Cardiac muscle cell (in vitro differentiated cells and primary cell): ENCODE measurements at regions not wholly inside any gene's neighbourhood (a gene's known extent, or its start where the extent isn't known, plus 50 kb on each side); places are given as distances from the start of the nearest gene placed in this dataset.
A peak's percentile ranks its signal among the peaks of the same experiment; 100 is the strongest.

Experiments
- DNase-seq, 2 donors: peaks; one replicate each; pipeline versions ENCODE4 v3.0.0 to v3.0.0-alpha.2; 2010 to 2017; ENCODE audit warnings: low read depth in 1 of 2, low spot score in 1 of 2
- H3K27ac ChIP-seq: fragments of 200-600 bp; sonication (generic); 2 replicates; pipeline ENCODE4 v1.5.1; 2016
- H3K27me3 ChIP-seq: fragments of 200-600 bp; sonication (generic); 2 replicates; pipeline ENCODE4 v1.6.0; 2016; ENCODE audit warnings: control low read depth
- H3K36me3 ChIP-seq: fragments of 200-600 bp; sonication (generic); 2 replicates; pipeline ENCODE4 v1.5.1; 2016; ENCODE audit warnings: control low read depth
- H3K4me1 ChIP-seq: fragments of 200-600 bp; sonication (generic); 2 replicates; pipeline ENCODE4 v1.8.1; 2017; ENCODE audit warnings: low read depth, mild to moderate bottlenecking, mixed run types
- H3K4me3 ChIP-seq: fragments of 200-600 bp; sonication (generic); 2 replicates; pipeline ENCODE4 v1.5.1; 2016; ENCODE audit warnings: mild to moderate bottlenecking
- H3K9me3 ChIP-seq: fragments of 200-600 bp; sonication (generic); 2 replicates; pipeline ENCODE4 v1.5.1; 2017; ENCODE audit warnings: low read depth, mild to moderate bottlenecking, control low read depth
- TF ChIP-seq, protein P1 (sequence below): IDR thresholded peaks from 2 replicates; pipeline ENCODE4 v1.5.1; 2012; ENCODE audit warnings: low read depth, mild to moderate bottlenecking, low read length

DNA sequence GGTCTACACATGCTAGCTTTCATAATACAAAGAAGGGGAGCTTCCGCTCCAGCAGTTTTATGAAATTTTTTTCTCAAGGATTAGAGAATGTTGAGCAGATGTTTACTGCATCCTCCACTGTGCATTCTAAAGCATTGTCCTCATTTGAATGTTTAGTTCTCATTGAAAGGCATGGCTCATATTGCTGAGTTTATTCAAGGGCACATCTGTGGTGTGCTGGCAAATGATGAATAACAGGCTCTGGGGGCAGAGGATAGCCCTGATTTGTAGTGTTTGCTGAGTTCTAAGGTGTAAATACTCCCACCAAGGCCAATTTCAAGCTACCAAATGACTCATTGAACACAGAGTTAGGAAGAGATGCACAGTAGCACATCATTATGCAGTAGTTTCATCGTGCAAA lies 303.2 kb upstream of the FAM78B start:
- TF ChIP-seq, protein P1, sequence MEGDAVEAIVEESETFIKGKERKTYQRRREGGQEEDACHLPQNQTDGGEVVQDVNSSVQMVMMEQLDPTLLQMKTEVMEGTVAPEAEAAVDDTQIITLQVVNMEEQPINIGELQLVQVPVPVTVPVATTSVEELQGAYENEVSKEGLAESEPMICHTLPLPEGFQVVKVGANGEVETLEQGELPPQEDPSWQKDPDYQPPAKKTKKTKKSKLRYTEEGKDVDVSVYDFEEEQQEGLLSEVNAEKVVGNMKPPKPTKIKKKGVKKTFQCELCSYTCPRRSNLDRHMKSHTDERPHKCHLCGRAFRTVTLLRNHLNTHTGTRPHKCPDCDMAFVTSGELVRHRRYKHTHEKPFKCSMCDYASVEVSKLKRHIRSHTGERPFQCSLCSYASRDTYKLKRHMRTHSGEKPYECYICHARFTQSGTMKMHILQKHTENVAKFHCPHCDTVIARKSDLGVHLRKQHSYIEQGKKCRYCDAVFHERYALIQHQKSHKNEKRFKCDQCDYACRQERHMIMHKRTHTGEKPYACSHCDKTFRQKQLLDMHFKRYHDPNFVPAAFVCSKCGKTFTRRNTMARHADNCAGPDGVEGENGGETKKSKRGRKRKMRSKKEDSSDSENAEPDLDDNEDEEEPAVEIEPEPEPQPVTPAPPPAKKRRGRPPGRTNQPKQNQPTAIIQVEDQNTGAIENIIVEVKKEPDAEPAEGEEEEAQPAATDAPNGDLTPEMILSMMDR = no peak
- Histone ChIP-seq H3K27me3 (no peaks in the 10 kb centered on the region), H3K27ac (no peak overlapping the region), H3K4me1 (no peaks in the 10 kb centered on the region), H3K9me3 (no peaks in the 10 kb centered on the region), H3K36me3 (no peaks in the 10 kb centered on the region), H3K4me3 (no peak overlapping the region)
- no peak for DNase-seq

GRCh38 chr1:166470441-166470840 lies 303.6 kb upstream of the FAM78B start:
- H3K9me3 ChIP-seq = no peaks in the 10 kb centered on the region
- TF ChIP-seq, protein P1 = no peak
- no peaks in the 10 kb centered on the region for H3K36me3 ChIP-seq

GRCh38 chr1:166471359-166471758 lies 304.6 kb upstream of the FAM78B start:
- Histone ChIP-seq H3K27me3 (no peaks in the 10 kb centered on the region), H3K9me3 (no peaks in the 10 kb centered on the region), H3K4me3 (no peak overlapping the region), H3K36me3 (no peaks in the 10 kb centered on the region), H3K4me1 (no peaks in the 10 kb centered on the region), H3K27ac (no peak overlapping the region)
- TF ChIP-seq, protein P1 = no peak
- DNase-seq = no peak

More at GRCh38 chr1:166470441-166470840, 303.6 kb upstream of the FAM78B start:
- no peak overlapping the region for H3K27ac ChIP-seq
- no peak overlapping the region for H3K4me3 ChIP-seq
- H3K4me1 ChIP-seq = no peaks in the 10 kb centered on the region
- H3K27me3 ChIP-seq = no peaks in the 10 kb centered on the region
- DNase-seq = no peak

DNA sequence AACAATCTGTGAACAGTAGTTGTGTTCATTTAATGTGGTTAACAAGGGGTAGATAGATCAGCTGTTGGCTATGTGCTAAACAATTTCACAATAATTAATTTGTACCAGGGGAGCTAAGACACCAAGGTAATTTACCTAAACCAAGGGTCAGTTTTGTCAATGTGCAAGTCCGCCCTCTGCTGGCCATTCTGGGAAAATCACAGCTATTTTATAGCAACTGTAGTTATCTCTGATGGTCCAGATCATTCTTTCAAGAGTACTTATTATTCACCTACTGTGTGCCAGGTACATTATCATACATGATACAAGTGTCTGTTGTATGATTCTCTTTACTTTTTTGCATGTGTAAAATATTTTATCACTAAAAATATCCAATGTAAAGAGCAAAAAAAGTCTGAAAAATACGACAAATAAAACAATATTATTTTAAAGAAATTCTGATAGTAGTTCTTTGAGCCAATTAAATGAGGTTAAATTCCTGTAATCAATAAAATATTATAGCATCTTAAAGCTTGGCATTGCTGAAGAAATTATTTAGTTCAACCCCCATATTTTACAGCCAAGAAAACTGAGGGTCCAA lies 312.3 kb upstream of the FAM78B start:
- Histone ChIP-seq H3K27ac (no peak overlapping the region), H3K36me3 (no peaks in the 10 kb centered on the region), H3K27me3 (no peaks in the 10 kb centered on the region), H3K9me3 (no peaks in the 10 kb centered on the region), H3K4me1 (no peaks in the 10 kb centered on the region), H3K4me3 (no peak overlapping the region)
- DNase-seq = peak; percentile 41 to 68
- TF ChIP-seq, protein P1 = peak; percentile 67

DNA sequence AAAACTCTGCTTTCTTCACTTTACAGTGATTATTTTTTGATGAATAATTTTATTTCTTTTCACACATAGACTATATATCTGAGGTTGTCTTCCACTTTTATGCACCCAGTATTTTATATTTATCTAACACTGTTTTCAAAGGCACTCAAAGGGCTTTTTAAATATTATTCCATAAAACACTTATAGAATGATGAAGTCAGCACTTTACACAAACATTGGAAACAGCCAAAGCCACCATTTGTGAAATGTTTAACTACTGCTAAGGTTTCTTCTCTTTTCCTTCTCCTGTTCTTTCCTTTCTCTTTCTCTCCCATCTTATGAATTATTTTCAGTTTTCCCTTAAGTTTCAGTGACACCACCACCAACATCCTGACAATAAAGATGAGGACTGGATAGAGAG lies 317.7 kb upstream of the FAM78B start:
- Histone ChIP-seq H3K4me3 (no peak overlapping the region), H3K36me3 (no peaks in the 10 kb centered on the region), H3K27ac (no peak overlapping the region), H3K27me3 (no peaks in the 10 kb centered on the region), H3K4me1 (no peaks in the 10 kb centered on the region), H3K9me3 (no peaks in the 10 kb centered on the region)
- TF ChIP-seq, protein P1 = no peak
- no peak for DNase-seq
